Liver (tissue), 8 donors: ENCODE measurements at regions not wholly inside any gene's neighbourhood (a gene's known extent, or its start where the extent isn't known, plus 50 kb on each side); places are given as distances from the start of the nearest gene placed in this dataset.

ENCODE experiments used
- DNase-seq: peaks from one replicate; pipeline ENCODE4 v3.0.0-alpha.2; 2017; ENCODE audit warnings: low spot score
- H3K27ac ChIP-seq, 2 donors: one replicate each; pipeline ENCODE4 v1.7.0; 2013; ENCODE audit warnings: inconsistent platforms in 2 of 2, low read length in 2 of 2, control low read depth in 1 of 2, low read depth in 1 of 2, mild to moderate bottlenecking in 1 of 2
- H3K27me3 ChIP-seq, 4 donors: one replicate each; pipeline versions ENCODE4 v1.6.1 to v1.7.0; 2013; ENCODE audit warnings: low read length in 3 of 4, inconsistent platforms in 1 of 4, mild to moderate bottlenecking in 1 of 4, moderate library complexity in 1 of 4; ENCODE audit not compliant: control insufficient read depth in 4 of 4, insufficient read depth in 4 of 4
- H3K36me3 ChIP-seq, 4 donors: one replicate each; pipeline versions ENCODE4 v1.6.1 to v1.7.0; 2013; ENCODE audit warnings: low read length in 3 of 4, mild to moderate bottlenecking in 3 of 4, low read depth in 1 of 4, moderate library complexity in 1 of 4; ENCODE audit not compliant: control insufficient read depth in 4 of 4, insufficient read depth in 3 of 4
- H3K4me1 ChIP-seq, 4 donors: one replicate each; pipeline versions ENCODE4 v1.6.1 to v1.7.0; 2013; ENCODE audit warnings: low read length in 3 of 4, mild to moderate bottlenecking in 3 of 4, moderate library complexity in 1 of 4; ENCODE audit not compliant: control insufficient read depth in 4 of 4, insufficient read depth in 4 of 4
- H3K4me3 ChIP-seq, 3 donors: one replicate each; pipeline versions ENCODE4 v1.6.1 to v1.7.0; 2013; ENCODE audit warnings: low read length in 3 of 3, control low read depth in 1 of 3, low read depth in 1 of 3, mild to moderate bottlenecking in 1 of 3
- H3K9ac ChIP-seq, 2 donors: one replicate each; pipeline ENCODE4 v1.7.0; 2013; ENCODE audit warnings: low read length in 2 of 2, mild to moderate bottlenecking in 2 of 2, moderate library complexity in 2 of 2, control low read depth in 1 of 2, low read depth in 1 of 2
- H3K9me3 ChIP-seq, 4 donors: one replicate each; pipeline versions ENCODE4 v1.6.1 to v1.7.0; 2013; ENCODE audit warnings: low read length in 3 of 4; ENCODE audit not compliant: control insufficient read depth in 4 of 4
- ATF3 ChIP-seq: IDR thresholded peaks from 2 replicates; pipeline ENCODE4 v1.6.1; 2016; ENCODE audit warnings: antibody characterized with exemption
- CTCF ChIP-seq: fragments of 150-350 bp; IDR thresholded peaks from 2 replicates; pipeline ENCODE4 v1.5.1; 2017; ENCODE audit warnings: improper control_type of control experiment, low read depth, low read length; ENCODE audit not compliant: missing input control
- EGR1 ChIP-seq, 2 donors: IDR thresholded peaks; 2 replicates each; pipeline ENCODE4 v1.6.1; 2016 to 2018; ENCODE audit warnings: antibody characterized with exemption in 2 of 2, low read depth in 2 of 2
- FOXA1 ChIP-seq: IDR thresholded peaks from 2 replicates; pipeline ENCODE4 v1.6.1; 2016; ENCODE audit warnings: antibody characterized with exemption
- FOXA2 ChIP-seq: IDR thresholded peaks from 2 replicates; pipeline ENCODE4 v1.6.1; 2016; ENCODE audit warnings: antibody characterized with exemption
- GABPA ChIP-seq, 2 donors: IDR thresholded peaks in 1 of 2; conservative IDR thresholded peaks in 1 of 2; 2 replicates each; pipeline ENCODE4 v1.6.1; 2016; ENCODE audit warnings: antibody characterized with exemption in 2 of 2, mild to moderate bottlenecking in 1 of 2, moderate library complexity in 1 of 2
- HNF4A ChIP-seq, 2 donors: conservative IDR thresholded peaks; 2 replicates each; pipeline ENCODE4 v1.6.1; 2016; ENCODE audit warnings: antibody characterized with exemption in 2 of 2, mild to moderate bottlenecking in 2 of 2
- JUND ChIP-seq, 2 donors: IDR thresholded peaks; 2 replicates each; pipeline ENCODE4 v1.6.1; 2016; ENCODE audit warnings: antibody characterized with exemption in 2 of 2
- MAX ChIP-seq: IDR thresholded peaks from 2 replicates; pipeline ENCODE4 v1.6.1; 2016; ENCODE audit warnings: antibody characterized with exemption
- NR2F2 ChIP-seq: IDR thresholded peaks from 2 replicates; pipeline ENCODE4 v1.6.1; 2016; ENCODE audit warnings: antibody characterized with exemption
- RAD21 ChIP-seq, 2 donors: IDR thresholded peaks; 2 replicates each; pipeline ENCODE4 v1.6.1; 2016; ENCODE audit warnings: antibody characterized with exemption in 2 of 2, mild to moderate bottlenecking in 2 of 2
- REST ChIP-seq: IDR thresholded peaks from 2 replicates; pipeline ENCODE4 v1.6.1; 2016; ENCODE audit warnings: antibody characterized with exemption, mild to moderate bottlenecking
- RXRA ChIP-seq, 2 donors: IDR thresholded peaks; 2 replicates each; pipeline ENCODE4 v1.6.1; 2017 to 2018; ENCODE audit warnings: antibody characterized with exemption in 2 of 2, mild to moderate bottlenecking in 1 of 2
- SP1 ChIP-seq: IDR thresholded peaks from 2 replicates; pipeline ENCODE4 v1.6.1; 2018; ENCODE audit warnings: antibody characterized with exemption, mild to moderate bottlenecking
- TAF1 ChIP-seq: conservative IDR thresholded peaks from 2 replicates; pipeline ENCODE4 v1.6.1; 2016; ENCODE audit warnings: antibody characterized with exemption, mild to moderate bottlenecking
- YY1 ChIP-seq: IDR thresholded peaks from 2 replicates; pipeline ENCODE4 v1.6.1; 2016; ENCODE audit warnings: antibody characterized with exemption, mild to moderate bottlenecking
- ZBTB33 ChIP-seq: IDR thresholded peaks from 2 replicates; pipeline ENCODE4 v1.6.1; 2016; ENCODE audit warnings: antibody characterized with exemption
- WGBS: extraction: QIAGEN DNeasy Blood & Tissue Kit; methylation state at CpG from one replicate; pipeline ENCODE4 v1.1.7; 2013; 5-methylcytosine and 5-hydroxymethylcytosine counted together
- donor health status: healthy.
- donor health status: healthy.
- donor health status: healthy.
- donor health status: healthy.
- donor health status: healthy.

- no peak for DNase-seq
- no peak overlapping the region for H3K9ac ChIP-seq
- H3K4me1 ChIP-seq, result peaks cover 0 to 11% (median 2%) of the 10 kb centered on the region in 4 donors
- 88% methylated on average over 23 of the region's 23 CpGs for WGBS
- no peak overlapping the region for H3K4me3 ChIP-seq
- no peaks in the 10 kb centered on the region for H3K27me3 ChIP-seq
- H3K36me3 ChIP-seq, result peaks cover 0 to 6% (median 4%) of the 10 kb centered on the region in 4 donors
- H3K27ac ChIP-seq, result no peak overlapping the region
- H3K9me3 ChIP-seq, result no peaks in the 10 kb centered on the region
- TF ChIP-seq FOXA1 (no peak), MAX (no peak), ZBTB33 (no peak), GABPA (IDR thresholded peaks at IDR 0.05 in 1 of 2, conservative IDR thresholded peaks at IDR 0.05 in 1 of 2) (no peak), JUND (IDR thresholded peaks at IDR 0.05) (no peak), REST (no peak), YY1 (no peak), CTCF (no peak), RAD21 (IDR thresholded peaks at IDR 0.05) (no peak), NR2F2 (no peak), HNF4A (conservative IDR thresholded peaks at IDR 0.05) (no peak), EGR1 (IDR thresholded peaks at IDR 0.05; ENCODE audit: low read depth in 2 of 2) (no peak), TAF1 (no peak), FOXA2 (no peak), SP1 (no peak)
Measured at GRCh38 chr12:124402248-124403066, 107.6 kb downstream of the RFLNA start.

- H3K27me3 ChIP-seq, result no peaks in the 10 kb centered on the region
- 92% methylated on average over 15 of the region's 15 CpGs for WGBS
- no peak overlapping the region for H3K4me3 ChIP-seq
- no peak for DNase-seq
- H3K4me1 ChIP-seq, result peaks cover 0 to 11% (median 2%) of the 10 kb centered on the region in 4 donors
- H3K9ac ChIP-seq, result no peak overlapping the region
- H3K36me3 ChIP-seq, result peaks cover 0 to 6% (median 4%) of the 10 kb centered on the region in 4 donors
- no peaks in the 10 kb centered on the region for H3K9me3 ChIP-seq
- H3K27ac ChIP-seq, result no peak overlapping the region
- TF ChIP-seq SP1, result no peak
- TF ChIP-seq EGR1 (IDR thresholded peaks at IDR 0.05; ENCODE audit: low read depth in 2 of 2), result no peak
- TF ChIP-seq NR2F2, result no peak
- TF ChIP-seq TAF1, result no peak
- no peak for TF ChIP-seq ATF3
- TF ChIP-seq REST, result no peak
- no peak for TF ChIP-seq GABPA (IDR thresholded peaks at IDR 0.05 in 1 of 2, conservative IDR thresholded peaks at IDR 0.05 in 1 of 2)
- no peak for TF ChIP-seq JUND (IDR thresholded peaks at IDR 0.05)
- no peak for TF ChIP-seq FOXA2
- TF ChIP-seq RAD21 (IDR thresholded peaks at IDR 0.05), result no peak
- no peak for TF ChIP-seq YY1
- no peak for TF ChIP-seq RXRA (IDR thresholded peaks at IDR 0.05)
- TF ChIP-seq MAX, result no peak
- TF ChIP-seq FOXA1, result no peak
Measured at GRCh38 chr12:124401704-124402221, 106.9 kb downstream of the RFLNA start.
